Mesendoderm (in vitro differentiated cells): ENCODE measurements at regions not wholly inside any gene's neighbourhood (a gene's known extent, or its start where the extent isn't known, plus 50 kb on each side); places are given as distances from the start of the nearest gene placed in this dataset.

ENCODE experiments used
- DNase-seq: peaks from one replicate; pipeline ENCODE4 v3.0.0; 2013
- H2AK5ac ChIP-seq: 2 replicates; pipeline ENCODE4 v1.6.1; 2013; ENCODE audit warnings: low read length, inconsistent platforms
- H2BK120ac ChIP-seq: 2 replicates; pipeline ENCODE4 v1.6.1; 2013; ENCODE audit warnings: low read depth, mild to moderate bottlenecking, low read length, moderate library complexity, mixed read lengths
- H2BK15ac ChIP-seq: replicated peaks from 2 replicates; pipeline ENCODE4 v1.6.1; 2013; ENCODE audit warnings: low read depth, mild to moderate bottlenecking, moderate library complexity
- H2BK5ac ChIP-seq: 2 replicates; pipeline ENCODE4 v1.6.1; 2013; ENCODE audit warnings: low read length, inconsistent platforms
- H3K18ac ChIP-seq: 2 replicates; pipeline ENCODE4 v1.6.1; 2013; ENCODE audit warnings: mild to moderate bottlenecking, low read length, mixed read lengths
- H3K23ac ChIP-seq: one replicate; pipeline ENCODE4 v1.6.1; 2013; ENCODE audit warnings: low read length
- H3K27ac ChIP-seq: 2 replicates; pipeline ENCODE4 v1.5.1; 2013; ENCODE audit warnings: low read depth, mild to moderate bottlenecking, inconsistent platforms, low read length, moderate library complexity
- H3K27me3 ChIP-seq: 2 replicates; pipeline ENCODE4 v1.6.1; 2013; ENCODE audit warnings: low read length, control low read depth, mild to moderate bottlenecking, inconsistent platforms; ENCODE audit not compliant: insufficient read depth, poor library complexity
- H3K36me3 ChIP-seq: 2 replicates; pipeline ENCODE4 v1.6.1; 2013; ENCODE audit warnings: low read length, inconsistent platforms; ENCODE audit not compliant: control insufficient read depth, insufficient read depth
- H3K4ac ChIP-seq: one replicate; pipeline ENCODE4 v1.6.1; 2013; ENCODE audit warnings: low read depth, mild to moderate bottlenecking, low read length, moderate library complexity
- H3K4me1 ChIP-seq: 2 replicates; pipeline ENCODE4 v1.6.1; 2013; ENCODE audit warnings: low read depth, low read length, inconsistent platforms; ENCODE audit not compliant: control insufficient read depth
- H3K4me2 ChIP-seq: 2 replicates; pipeline ENCODE4 v1.6.1; 2013; ENCODE audit warnings: low read length
- H3K4me3 ChIP-seq: 2 replicates; pipeline ENCODE4 v1.5.1; 2013; ENCODE audit warnings: mild to moderate bottlenecking, low read length
- H3K56ac ChIP-seq: one replicate; pipeline ENCODE4 v1.6.1; 2013; ENCODE audit warnings: low read length
- H3K79me1 ChIP-seq: 2 replicates; pipeline ENCODE4 v1.6.1; 2013; ENCODE audit warnings: low read length, inconsistent platforms
- H3K79me2 ChIP-seq: 2 replicates; pipeline ENCODE4 v1.6.1; 2013; ENCODE audit warnings: mild to moderate bottlenecking, low read length; ENCODE audit not compliant: control insufficient read depth, insufficient read depth
- H3K9ac ChIP-seq: 2 replicates; pipeline ENCODE4 v1.6.1; 2013; ENCODE audit warnings: low read length, inconsistent platforms
- H4K5ac ChIP-seq: one replicate; pipeline ENCODE4 v1.6.1; 2013; ENCODE audit warnings: low read length
- H4K8ac ChIP-seq: one replicate; pipeline ENCODE4 v1.6.1; 2013; ENCODE audit warnings: low read depth, mild to moderate bottlenecking, control low read depth, low read length, moderate library complexity
- WGBS: extraction: QIAGEN DNeasy Blood & Tissue Kit; methylation state at CpG from one replicate; pipeline ENCODE4 v1.1.7; 2013; ENCODE audit warnings: low lambda C conversion rate, missing lambda C conversion rate; ENCODE audit not compliant: insufficient coverage; ENCODE audit errors: extremely low coverage; 5-methylcytosine and 5-hydroxymethylcytosine counted together

DNA sequence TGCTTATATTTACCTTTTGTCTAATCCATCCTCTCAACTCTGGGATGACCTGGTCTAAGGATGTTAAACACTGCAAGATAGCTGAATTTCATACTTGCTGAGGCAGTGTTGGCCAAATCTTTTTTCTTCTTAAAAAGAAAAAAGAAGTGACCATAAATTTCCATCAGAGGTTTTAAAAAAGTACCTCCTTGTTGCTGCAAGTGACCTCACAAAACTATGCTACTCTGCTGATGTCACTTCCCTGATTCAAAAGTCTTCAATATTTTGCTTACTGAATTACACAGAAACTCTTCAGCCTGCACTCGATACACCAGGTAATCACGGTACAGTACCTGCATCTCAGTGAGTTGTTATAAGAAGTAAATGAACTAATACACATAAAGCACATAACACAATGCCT lies 107.2 kb upstream of the PRDM1 start:
- H3K27me3 ChIP-seq, result peaks cover 3% of the 10 kb centered on the region
- no peak overlapping the region for H2BK5ac ChIP-seq
- no peak overlapping the region for H3K4me2 ChIP-seq
- WGBS, result no CpG with 5 or more reads among the region's 2 CpGs
- H3K4me1 ChIP-seq, result peaks cover 3% of the 10 kb centered on the region
- H3K56ac ChIP-seq, result no peak overlapping the region
- H3K9ac ChIP-seq, result no peak overlapping the region
- H3K23ac ChIP-seq, result no peak overlapping the region
- no peaks in the 10 kb centered on the region for H3K36me3 ChIP-seq
- H3K27ac ChIP-seq, result no peak overlapping the region
- H3K18ac ChIP-seq, result no peak overlapping the region
- no peak for DNase-seq
- H2BK120ac ChIP-seq, result no peak overlapping the region
- no peaks in the 10 kb centered on the region for H3K79me1 ChIP-seq
- no peak overlapping the region for H4K8ac ChIP-seq
- no peak overlapping the region for H3K4me3 ChIP-seq
- H4K5ac ChIP-seq, result no peak overlapping the region
- H2AK5ac ChIP-seq, result peak overlapping the region; percentile 52
- no peaks in the 10 kb centered on the region for H3K79me2 ChIP-seq
- H3K4ac ChIP-seq, result no peak overlapping the region
- no peak overlapping the region for H2BK15ac ChIP-seq

DNA sequence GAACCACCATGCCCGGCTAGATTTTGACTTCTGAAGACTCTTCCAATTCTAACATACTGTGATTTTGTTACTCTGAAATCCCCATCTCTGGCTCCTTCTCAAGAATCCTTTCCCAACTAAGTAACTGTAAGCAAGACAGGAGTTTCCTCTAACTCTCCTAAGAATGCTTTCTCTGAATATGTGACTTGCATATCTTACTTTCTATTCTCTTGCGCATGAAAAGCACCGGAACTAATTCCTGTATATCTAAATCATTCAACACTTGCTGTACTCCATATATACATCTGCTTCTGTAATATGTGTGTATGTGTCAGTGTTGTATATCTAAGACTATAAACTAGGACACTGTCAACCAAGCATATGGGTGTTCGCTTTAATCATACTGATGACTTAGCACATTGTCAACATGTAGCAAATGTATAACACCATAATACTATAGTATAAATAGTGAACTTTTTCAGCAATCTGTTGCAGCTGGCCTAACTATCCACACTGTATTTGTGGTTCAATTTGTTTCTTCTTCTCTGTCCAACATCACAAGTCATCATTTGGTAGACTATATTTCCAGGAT lies 108.1 kb upstream of the PRDM1 start:
- H3K56ac ChIP-seq, result no peak overlapping the region
- no peaks in the 10 kb centered on the region for H3K79me1 ChIP-seq
- H4K8ac ChIP-seq, result no peak overlapping the region
- no peak overlapping the region for H3K18ac ChIP-seq
- no peaks in the 10 kb centered on the region for H3K79me2 ChIP-seq
- no peak overlapping the region for H4K5ac ChIP-seq
- H3K36me3 ChIP-seq, result no peaks in the 10 kb centered on the region
- WGBS, result no CpG with 5 or more reads among the region's 4 CpGs
- H3K4ac ChIP-seq, result no peak overlapping the region
- no peak overlapping the region for H3K4me2 ChIP-seq
- no peak overlapping the region for H2BK5ac ChIP-seq
- no peak overlapping the region for H3K23ac ChIP-seq
- H3K27me3 ChIP-seq, result peaks cover 3% of the 10 kb centered on the region
- no peak overlapping the region for H2BK15ac ChIP-seq
- no peak overlapping the region for H3K9ac ChIP-seq
- no peak overlapping the region for H3K27ac ChIP-seq
- no peak overlapping the region for H2AK5ac ChIP-seq
- H2BK120ac ChIP-seq, result no peak overlapping the region
- no peak overlapping the region for H3K4me3 ChIP-seq
- H3K4me1 ChIP-seq, result peaks cover 3% of the 10 kb centered on the region
- DNase-seq, result no peak

DNA sequence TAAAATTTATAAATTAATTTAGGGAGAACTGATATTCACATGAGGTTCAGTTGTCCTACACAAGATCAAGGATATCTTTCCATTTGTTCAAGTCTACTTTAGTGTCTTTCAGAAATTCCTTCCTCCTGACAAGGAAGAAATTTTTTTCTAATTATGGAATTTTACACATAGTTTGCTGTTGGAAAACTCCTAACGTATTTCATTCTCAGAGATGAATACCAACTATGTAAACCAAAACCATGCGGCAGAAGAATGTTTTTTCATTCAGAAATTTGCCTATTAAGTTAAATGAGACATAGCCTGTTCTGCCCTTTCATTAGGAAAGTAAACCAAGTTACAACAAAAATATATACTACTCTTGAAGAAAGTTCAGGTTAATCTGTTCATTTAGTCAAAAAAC lies 111.2 kb upstream of the PRDM1 start:
- Histone ChIP-seq H2BK120ac (no peak overlapping the region), H3K27me3 (no peaks in the 10 kb centered on the region), H3K79me2 (no peaks in the 10 kb centered on the region), H3K4me3 (no peak overlapping the region), H3K9ac (no peak overlapping the region), H2BK5ac (no peak overlapping the region), H3K79me1 (no peaks in the 10 kb centered on the region), H3K56ac (no peak overlapping the region), H3K27ac (no peak overlapping the region), H3K18ac (no peak overlapping the region), H3K4ac (no peak overlapping the region), H2BK15ac (no peak overlapping the region), H4K8ac (no peak overlapping the region), H3K23ac (no peak overlapping the region), H3K4me2 (no peak overlapping the region), H3K36me3 (no peaks in the 10 kb centered on the region), H2AK5ac (no peak overlapping the region), H4K5ac (no peak overlapping the region), H3K4me1 (no peaks in the 10 kb centered on the region)
- WGBS, result no CpG with 5 or more reads among the region's 2 CpGs
- no peak for DNase-seq

DNA sequence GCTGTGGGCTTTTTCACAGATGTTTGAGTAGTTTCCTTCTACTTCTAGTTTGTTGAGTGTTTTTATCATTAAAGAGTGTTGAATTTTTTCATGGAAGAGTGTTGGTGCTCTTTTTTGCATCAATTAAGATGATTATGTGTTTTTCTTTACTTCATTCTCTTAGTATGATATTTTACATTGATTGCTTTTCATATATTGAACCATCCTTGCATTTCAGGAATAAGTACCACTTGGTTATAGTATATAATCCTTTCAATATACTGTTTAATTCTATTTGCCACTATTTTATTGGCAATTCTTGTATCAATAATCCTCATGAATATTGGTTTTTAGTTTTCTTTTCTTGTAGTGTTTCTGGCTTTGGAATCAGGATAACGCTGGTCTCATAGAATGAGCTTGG lies 113.7 kb upstream of the PRDM1 start:
- Histone ChIP-seq H3K4me1 (no peaks in the 10 kb centered on the region), H2AK5ac (no peak overlapping the region), H3K27ac (no peak overlapping the region), H4K8ac (no peak overlapping the region), H3K4me3 (no peak overlapping the region), H3K79me1 (no peaks in the 10 kb centered on the region), H3K4me2 (no peak overlapping the region), H3K36me3 (no peaks in the 10 kb centered on the region), H2BK5ac (no peak overlapping the region), H3K23ac (no peak overlapping the region), H2BK120ac (no peak overlapping the region), H4K5ac (no peak overlapping the region), H2BK15ac (no peak overlapping the region), H3K4ac (no peak overlapping the region), H3K18ac (no peak overlapping the region), H3K79me2 (no peaks in the 10 kb centered on the region), H3K9ac (no peak overlapping the region), H3K27me3 (no peaks in the 10 kb centered on the region), H3K56ac (no peak overlapping the region)
- no peak for DNase-seq
- WGBS, result no CpG with 5 or more reads among the region's 1 CpG

DNA sequence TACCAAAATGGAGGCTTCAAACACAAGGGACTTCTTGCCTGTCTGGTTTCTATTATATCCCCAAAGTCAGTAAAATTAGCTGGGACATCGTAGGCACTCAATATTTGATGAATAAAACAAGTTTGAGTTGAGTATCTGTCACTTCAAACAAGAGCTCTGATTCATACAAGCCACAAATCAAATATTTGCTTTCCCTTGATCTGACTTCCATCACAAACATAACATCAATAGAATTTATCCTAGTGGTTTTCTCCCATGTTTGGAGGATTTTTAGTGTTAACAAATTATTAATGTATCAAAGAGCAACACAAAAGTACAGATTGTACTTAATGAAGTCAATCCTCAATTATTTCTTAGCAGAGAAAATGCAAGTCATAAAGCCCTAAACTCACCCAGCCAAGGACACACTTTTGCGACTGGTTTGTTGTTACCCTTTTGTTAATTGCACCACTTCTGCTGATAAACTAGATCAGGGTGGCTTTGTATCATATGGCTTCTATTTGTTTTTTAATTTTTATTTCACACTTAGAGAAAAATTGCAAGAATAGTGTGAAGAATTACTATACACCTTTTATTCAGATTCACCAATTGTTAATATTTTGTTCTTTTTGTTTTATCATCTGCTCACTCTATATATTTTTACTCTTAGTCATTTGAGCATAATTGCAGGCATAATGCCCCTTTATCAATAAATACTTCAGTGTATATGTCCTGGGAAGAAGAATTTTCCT lies 117.4 kb upstream of the PRDM1 start:
- Histone ChIP-seq H3K27ac (no peak overlapping the region), H4K8ac (no peak overlapping the region), H3K18ac (no peak overlapping the region), H3K4ac (no peak overlapping the region), H3K9ac (no peak overlapping the region), H3K4me1 (no peaks in the 10 kb centered on the region), H3K56ac (no peak overlapping the region), H3K4me2 (no peak overlapping the region), H3K36me3 (no peaks in the 10 kb centered on the region), H4K5ac (no peak overlapping the region), H3K23ac (no peak overlapping the region), H3K4me3 (no peak overlapping the region), H3K79me2 (no peaks in the 10 kb centered on the region), H3K27me3 (no peaks in the 10 kb centered on the region), H2AK5ac (no peak overlapping the region), H3K79me1 (no peaks in the 10 kb centered on the region), H2BK15ac (peak overlapping the region; percentile 57), H2BK5ac (no peak overlapping the region), H2BK120ac (no peak overlapping the region)
- no CpG with 5 or more reads among the region's 2 CpGs for WGBS
- DNase-seq, result no peak
